ENCODE measurements at regions not wholly inside any gene's neighbourhood (a gene's known extent, or its start where the extent isn't known, plus 50 kb on each side); places are given as distances from the start of the nearest gene placed in this dataset.

DNA sequence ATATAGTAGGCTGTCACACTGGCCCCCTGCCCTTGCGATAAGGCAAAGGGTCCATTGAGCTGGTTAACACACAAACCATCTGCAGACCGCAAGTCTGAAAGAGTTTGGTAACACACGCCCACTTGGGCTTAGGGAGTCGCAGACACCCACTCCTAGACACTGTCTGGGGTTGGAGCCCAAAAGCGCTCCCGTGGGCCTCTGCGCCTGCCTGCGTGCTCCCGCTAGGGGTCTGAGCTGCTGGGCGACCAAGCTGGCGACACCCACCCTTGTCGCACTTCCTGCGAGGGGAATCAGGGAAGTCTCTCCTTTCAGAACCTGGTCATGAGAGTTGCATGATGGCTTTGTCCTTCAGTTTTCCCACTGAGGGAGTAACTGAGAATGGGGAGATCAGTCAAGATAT is 653.0 kb downstream of the HTR1B start:
- Histone ChIP-seq H3K9me3 (ENCODE audit: severe bottlenecking) (no peaks in the 10 kb centered on the region), H3K27me3 (ENCODE audit: insufficient read depth, poor library complexity, severe bottlenecking) (no peaks in the 10 kb centered on the region), H3K4me3 (ENCODE audit: severe bottlenecking) (no peak overlapping the region), H3K4me1 (ENCODE audit: insufficient read depth, poor library complexity, severe bottlenecking) (no peaks in the 10 kb centered on the region), H3K36me3 (ENCODE audit: low read depth) (no peaks in the 10 kb centered on the region), H3K27ac (ENCODE audit: poor library complexity, severe bottlenecking) (no peak overlapping the region)
- TF ChIP-seq, protein P1, sequence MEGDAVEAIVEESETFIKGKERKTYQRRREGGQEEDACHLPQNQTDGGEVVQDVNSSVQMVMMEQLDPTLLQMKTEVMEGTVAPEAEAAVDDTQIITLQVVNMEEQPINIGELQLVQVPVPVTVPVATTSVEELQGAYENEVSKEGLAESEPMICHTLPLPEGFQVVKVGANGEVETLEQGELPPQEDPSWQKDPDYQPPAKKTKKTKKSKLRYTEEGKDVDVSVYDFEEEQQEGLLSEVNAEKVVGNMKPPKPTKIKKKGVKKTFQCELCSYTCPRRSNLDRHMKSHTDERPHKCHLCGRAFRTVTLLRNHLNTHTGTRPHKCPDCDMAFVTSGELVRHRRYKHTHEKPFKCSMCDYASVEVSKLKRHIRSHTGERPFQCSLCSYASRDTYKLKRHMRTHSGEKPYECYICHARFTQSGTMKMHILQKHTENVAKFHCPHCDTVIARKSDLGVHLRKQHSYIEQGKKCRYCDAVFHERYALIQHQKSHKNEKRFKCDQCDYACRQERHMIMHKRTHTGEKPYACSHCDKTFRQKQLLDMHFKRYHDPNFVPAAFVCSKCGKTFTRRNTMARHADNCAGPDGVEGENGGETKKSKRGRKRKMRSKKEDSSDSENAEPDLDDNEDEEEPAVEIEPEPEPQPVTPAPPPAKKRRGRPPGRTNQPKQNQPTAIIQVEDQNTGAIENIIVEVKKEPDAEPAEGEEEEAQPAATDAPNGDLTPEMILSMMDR (IDR thresholded peaks at IDR 0.05; ENCODE audit: poor library complexity, severe bottlenecking): no peak
- DNase-seq (ENCODE audit: low spot score) (no peak), ATAC-seq (ENCODE audit: low read depth) (no peak)

DNA sequence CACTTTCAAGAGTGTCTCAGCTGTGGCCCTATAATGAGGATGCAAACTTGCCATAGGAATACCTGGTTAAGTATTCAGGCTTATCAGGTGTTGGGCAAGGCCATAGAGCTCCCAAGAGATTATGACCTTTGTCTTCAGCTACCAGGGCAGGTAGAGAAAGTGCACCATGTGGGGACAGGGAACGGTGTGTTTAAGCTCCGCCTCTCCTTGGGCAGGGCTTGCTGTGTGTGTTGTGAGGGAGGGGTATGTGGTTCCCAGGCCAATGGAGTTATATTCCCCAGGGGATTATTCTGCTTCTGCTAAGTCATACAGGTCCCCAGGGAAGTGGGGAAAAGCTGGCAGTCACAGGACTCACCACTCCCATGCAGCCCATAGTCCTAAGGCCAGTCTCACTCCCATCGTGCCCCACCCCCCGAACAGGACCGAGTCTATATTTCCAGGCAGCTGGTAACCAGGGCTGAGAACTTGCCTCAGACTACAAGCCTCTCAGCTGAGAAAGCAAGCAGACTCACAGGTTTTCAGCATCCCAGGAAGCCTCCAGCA is 660.2 kb downstream of the HTR1B start:
- H3K36me3 ChIP-seq (ENCODE audit: low read depth): no peaks in the 10 kb centered on the region
- ATAC-seq (ENCODE audit: low read depth) (no peak), DNase-seq (ENCODE audit: low spot score) (no peak)
- no peaks in the 10 kb centered on the region for H3K27me3 ChIP-seq (ENCODE audit: insufficient read depth, poor library complexity, severe bottlenecking)
- H3K4me3 ChIP-seq (ENCODE audit: severe bottlenecking): no peak overlapping the region
- no peaks in the 10 kb centered on the region for H3K9me3 ChIP-seq (ENCODE audit: severe bottlenecking)
- no peak overlapping the region for H3K27ac ChIP-seq (ENCODE audit: poor library complexity, severe bottlenecking)
- TF ChIP-seq, protein P1 (IDR thresholded peaks at IDR 0.05; ENCODE audit: poor library complexity, severe bottlenecking): no peak
- no peaks in the 10 kb centered on the region for H3K4me1 ChIP-seq (ENCODE audit: insufficient read depth, poor library complexity, severe bottlenecking)

DNA sequence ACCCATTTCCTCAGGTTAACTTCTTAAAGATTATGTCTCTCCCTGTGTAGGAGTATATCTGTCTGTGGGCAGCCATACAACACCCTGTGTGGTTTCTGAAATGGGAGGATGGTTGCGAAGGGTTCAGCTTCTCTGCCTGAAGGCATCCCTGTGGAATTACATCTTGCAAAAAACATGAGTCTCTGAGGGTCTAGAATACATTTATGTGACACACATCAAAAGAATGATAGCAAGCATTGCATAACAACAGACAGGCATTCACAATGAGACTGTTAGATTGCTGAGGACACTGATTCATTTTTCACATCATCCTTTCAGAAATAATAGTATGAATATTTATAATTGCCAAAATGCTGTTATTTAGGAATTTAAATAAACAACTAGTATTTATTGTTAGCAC is 670.9 kb downstream of the HTR1B start:
- H3K27me3 ChIP-seq (ENCODE audit: insufficient read depth, poor library complexity, severe bottlenecking): no peaks in the 10 kb centered on the region
- H3K4me3 ChIP-seq (ENCODE audit: severe bottlenecking): no peak overlapping the region
- H3K36me3 ChIP-seq (ENCODE audit: low read depth): no peaks in the 10 kb centered on the region
- H3K9me3 ChIP-seq (ENCODE audit: severe bottlenecking): no peaks in the 10 kb centered on the region
- H3K4me1 ChIP-seq (ENCODE audit: insufficient read depth, poor library complexity, severe bottlenecking): no peaks in the 10 kb centered on the region
- H3K27ac ChIP-seq (ENCODE audit: poor library complexity, severe bottlenecking): no peak overlapping the region
- TF ChIP-seq, protein P1 (IDR thresholded peaks at IDR 0.05; ENCODE audit: poor library complexity, severe bottlenecking): no peak
- ATAC-seq (ENCODE audit: low read depth) (peak; percentile 60), DNase-seq (ENCODE audit: low spot score) (no peak)

DNA sequence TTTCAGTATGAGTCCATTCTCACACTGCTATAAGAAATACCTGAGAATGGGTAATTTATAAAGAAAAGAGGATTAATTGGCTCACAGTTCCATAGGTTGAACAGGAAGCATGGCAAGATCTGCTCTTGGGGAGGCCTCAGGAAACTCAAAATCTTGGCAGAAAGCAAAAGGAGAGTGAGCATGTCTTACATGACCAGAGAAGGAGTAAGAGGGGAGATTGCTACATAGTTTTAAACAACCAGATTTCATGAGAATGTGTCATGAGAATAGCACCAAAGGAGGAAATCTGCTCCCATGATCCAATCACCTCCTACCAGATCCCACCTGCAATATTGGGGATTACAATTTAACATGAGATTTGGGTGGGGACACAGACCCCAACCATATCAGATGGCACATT is 672.4 kb downstream of the HTR1B start:
- no peaks in the 10 kb centered on the region for H3K36me3 ChIP-seq (ENCODE audit: low read depth)
- no peaks in the 10 kb centered on the region for H3K4me1 ChIP-seq (ENCODE audit: insufficient read depth, poor library complexity, severe bottlenecking)
- TF ChIP-seq, protein P1 (IDR thresholded peaks at IDR 0.05; ENCODE audit: poor library complexity, severe bottlenecking): no peak
- no peak for DNase-seq (ENCODE audit: low spot score)
- no peak overlapping the region for H3K27ac ChIP-seq (ENCODE audit: poor library complexity, severe bottlenecking)
- no peaks in the 10 kb centered on the region for H3K27me3 ChIP-seq (ENCODE audit: insufficient read depth, poor library complexity, severe bottlenecking)
- no peak overlapping the region for H3K4me3 ChIP-seq (ENCODE audit: severe bottlenecking)
- no peaks in the 10 kb centered on the region for H3K9me3 ChIP-seq (ENCODE audit: severe bottlenecking)
- no peak for ATAC-seq (ENCODE audit: low read depth)

DNA sequence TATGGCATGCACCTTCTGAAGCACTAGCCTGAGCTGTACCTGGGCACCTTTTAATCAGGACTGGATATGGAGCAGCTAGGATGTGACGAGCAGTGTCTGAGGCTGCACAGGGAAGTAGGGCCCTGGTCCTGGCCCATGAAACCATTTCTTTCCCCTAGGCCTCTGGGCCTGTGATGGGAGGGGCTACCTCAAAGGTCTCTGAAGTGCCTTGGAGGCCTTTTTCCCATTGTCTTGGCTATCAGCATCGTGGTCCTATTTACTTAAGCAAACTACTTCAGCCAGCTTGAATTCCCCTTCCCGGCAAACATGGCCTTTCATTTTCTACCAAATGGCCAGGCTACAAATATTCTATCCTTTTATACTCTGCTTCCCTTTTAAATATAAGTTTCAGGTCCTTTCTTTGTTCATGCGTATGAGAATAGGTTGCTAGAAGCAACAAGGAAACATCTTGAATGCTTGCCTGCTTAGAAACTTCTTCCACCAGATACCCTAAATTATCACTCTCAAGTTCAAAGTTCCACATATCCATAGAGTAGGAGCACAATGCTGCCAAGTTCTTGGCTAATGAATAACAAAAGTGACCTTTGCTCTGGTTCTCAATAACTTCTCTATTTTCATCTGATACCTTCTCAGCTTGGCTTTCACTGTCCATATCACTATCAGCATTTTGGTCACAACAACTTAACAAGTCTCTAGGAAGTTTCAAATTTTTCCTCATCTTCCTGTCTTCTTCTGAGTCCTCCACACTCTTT is 673.1 kb downstream of the HTR1B start:
- H3K9me3 ChIP-seq (ENCODE audit: severe bottlenecking): no peaks in the 10 kb centered on the region
- ATAC-seq (ENCODE audit: low read depth): no peak
- H3K27me3 ChIP-seq (ENCODE audit: insufficient read depth, poor library complexity, severe bottlenecking): no peaks in the 10 kb centered on the region
- no peak overlapping the region for H3K4me3 ChIP-seq (ENCODE audit: severe bottlenecking)
- H3K27ac ChIP-seq (ENCODE audit: poor library complexity, severe bottlenecking): no peak overlapping the region
- H3K36me3 ChIP-seq (ENCODE audit: low read depth): no peaks in the 10 kb centered on the region
- no peak for DNase-seq (ENCODE audit: low spot score)
- no peaks in the 10 kb centered on the region for H3K4me1 ChIP-seq (ENCODE audit: insufficient read depth, poor library complexity, severe bottlenecking)
- TF ChIP-seq, protein P1 (IDR thresholded peaks at IDR 0.05; ENCODE audit: poor library complexity, severe bottlenecking): no peak

Measured in RWPE2 (cell line).